Keratinocyte (primary cell): ENCODE measurements at regions not wholly inside any gene's neighbourhood (a gene's known extent, or its start where the extent isn't known, plus 50 kb on each side); places are given as distances from the start of the nearest gene placed in this dataset.

ENCODE experiments used
- DNase-seq: peaks from one replicate; pipeline ENCODE4 v3.0.0-alpha.2; 2011; ENCODE audit warnings: low read depth, missing footprints, low spot score
- FAIRE-seq: peaks from 2 replicates; lab custom pipeline; 2011; peaks lifted over from hg19 to GRCh38; lab: Jason Lieb, UNC
- H2AFZ ChIP-seq: 2 replicates; pipeline ENCODE4 v1.6.0; 2012; ENCODE audit warnings: low read length, control low read depth, inconsistent platforms; ENCODE audit not compliant: control insufficient read depth
- H3K27ac ChIP-seq: 2 replicates; pipeline ENCODE4 v1.5.1; 2011; ENCODE audit warnings: low read length; ENCODE audit not compliant: control insufficient read depth, insufficient read depth
- H3K27me3 ChIP-seq: 3 replicates; pipeline ENCODE4 v1.6.0; 2011; ENCODE audit warnings: low read length; ENCODE audit not compliant: control insufficient read depth, insufficient read depth; ENCODE audit errors: extremely low read depth
- H3K36me3 ChIP-seq, 2 experiments: 2 replicates in 1 of 2; 3 replicates in 1 of 2; pipeline ENCODE4 v1.5.1; 2011; ENCODE audit warnings: low read length in 2 of 2, mild to moderate bottlenecking in 1 of 2; ENCODE audit not compliant: control insufficient read depth in 2 of 2, insufficient read depth in 2 of 2; ENCODE audit errors: extremely low read depth in 1 of 2
- H3K4me1 ChIP-seq: 3 replicates; pipeline ENCODE4 v1.5.1; 2011; ENCODE audit warnings: low read length; ENCODE audit not compliant: control insufficient read depth, insufficient read depth; ENCODE audit errors: extremely low read depth
- H3K4me2 ChIP-seq: 3 replicates; pipeline ENCODE4 v1.6.0; 2011; ENCODE audit warnings: low read depth, low read length; ENCODE audit not compliant: control insufficient read depth, insufficient read depth; ENCODE audit errors: extremely low read depth
- H3K4me3 ChIP-seq, 3 experiments: fragments of 200-600 bp in 1 of 3; sonication (generic) in 1 of 3; 2 replicates in 2 of 3; 3 replicates in 1 of 3; pipeline ENCODE4 v1.5.1; 2011 to 2016; ENCODE audit warnings: low read length in 3 of 3, mild to moderate bottlenecking in 3 of 3, control low read depth in 2 of 3, inconsistent platforms in 1 of 3, low read depth in 1 of 3, mixed read lengths in 1 of 3, mixed run types in 1 of 3, moderate library complexity in 1 of 3; ENCODE audit not compliant: control insufficient read depth in 2 of 3, insufficient read depth in 2 of 3; ENCODE audit errors: extremely low read depth in 1 of 3
- H3K79me2 ChIP-seq: 2 replicates; pipeline ENCODE4 v1.6.0; 2012; ENCODE audit warnings: low read length; ENCODE audit not compliant: control insufficient read depth, insufficient read depth
- H3K9ac ChIP-seq: 3 replicates; pipeline ENCODE4 v1.6.0; 2011; ENCODE audit warnings: low read length; ENCODE audit not compliant: control insufficient read depth, insufficient read depth; ENCODE audit errors: extremely low read depth
- H3K9me1 ChIP-seq: 3 replicates; pipeline ENCODE4 v1.6.0; 2011; ENCODE audit warnings: low read length; ENCODE audit not compliant: control insufficient read depth, insufficient read depth; ENCODE audit errors: extremely low read depth
- H3K9me3 ChIP-seq: 2 replicates; pipeline ENCODE4 v1.5.1; 2012; ENCODE audit warnings: low read depth, low read length; ENCODE audit not compliant: control insufficient read depth
- H4K20me1 ChIP-seq: 3 replicates; pipeline ENCODE4 v1.6.0; 2011; ENCODE audit warnings: low read length; ENCODE audit not compliant: control insufficient read depth, insufficient read depth; ENCODE audit errors: extremely low read depth
- CTCF ChIP-seq, 3 experiments: IDR thresholded peaks in 1 of 3; conservative IDR thresholded peaks in 1 of 3; optimal IDR thresholded peaks in 1 of 3; 2 replicates in 2 of 3; 3 replicates in 1 of 3; pipeline versions ENCODE3 to v1.5.1; 2011; ENCODE audit warnings: low read length in 3 of 3, mild to moderate bottlenecking in 3 of 3, moderate library complexity in 2 of 3, control low read depth in 1 of 3, inconsistent platforms in 1 of 3; ENCODE audit not compliant: insufficient read depth in 2 of 3; ENCODE audit errors: extremely low read depth in 1 of 3
- EZH2 ChIP-seq: IDR thresholded peaks from one replicate; pipeline ENCODE4 v1.6.1; 2012; ENCODE audit warnings: inconsistent platforms, mild to moderate bottlenecking, low read length, moderate library complexity
- dilution Hi-C: fragments of 300-500 bp; cut with MboI; formaldehyde crosslinking; loops from one replicate; pipeline ENCODE4 v1.7.0; 2020; ENCODE audit warnings: low sequenced_read_pairs; ENCODE audit not compliant: extremely low pct_ligation_motif_present

GRCh38 chr21:41603476-41603875 lies 95.5 kb upstream of the TMPRSS2 start:
- FAIRE-seq: no peak
- Histone ChIP-seq H3K9me1 (no peaks in the 10 kb centered on the region), H3K79me2 (no peaks in the 10 kb centered on the region), H3K4me2 (no peak overlapping the region), H3K9me3 (no peaks in the 10 kb centered on the region), H3K27me3 (no peaks in the 10 kb centered on the region), H3K36me3 (no peaks in the 10 kb centered on the region), H2AFZ (no peak overlapping the region), H3K27ac (no peak overlapping the region), H3K4me3 (no peak overlapping the region), H4K20me1 (no peaks in the 10 kb centered on the region), H3K9ac (no peak overlapping the region), H3K4me1 (peaks cover 15% of the 10 kb centered on the region)
- TF ChIP-seq CTCF (optimal IDR thresholded peaks at IDR 0.05 in 1 of 3, IDR thresholded peaks at IDR 0.05 in 1 of 3, conservative IDR thresholded peaks at IDR 0.05 in 1 of 3; ENCODE audit: extremely low read depth in 1 of 3, insufficient read depth in 2 of 3, low read length in 3 of 3) (no peak), EZH2 (no peak)
- no peak for DNase-seq
- dilution Hi-C loops: no loop called here

DNA sequence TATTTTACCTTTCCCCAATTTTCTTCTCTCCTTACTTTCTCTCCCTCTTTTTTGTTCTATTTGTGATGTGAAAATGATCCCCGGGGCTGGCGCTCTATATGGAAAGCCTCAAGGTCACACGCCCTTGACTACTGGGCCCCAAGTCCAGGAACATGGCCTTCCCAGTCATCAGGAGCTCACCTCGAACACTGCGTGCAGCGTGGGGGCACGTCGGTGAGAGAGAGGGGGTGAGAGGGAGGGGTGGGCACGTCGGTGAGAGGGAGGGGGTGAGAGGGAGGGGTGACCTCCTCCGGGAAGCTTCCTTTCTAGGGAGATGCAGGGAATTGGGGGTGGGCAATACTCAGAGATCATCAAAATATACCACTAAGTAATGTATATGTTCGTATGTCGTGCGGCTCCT lies 94.6 kb upstream of the TMPRSS2 start:
- TF ChIP-seq EZH2: no peak
- TF ChIP-seq CTCF (optimal IDR thresholded peaks at IDR 0.05 in 1 of 3, IDR thresholded peaks at IDR 0.05 in 1 of 3, conservative IDR thresholded peaks at IDR 0.05 in 1 of 3; ENCODE audit: extremely low read depth in 1 of 3, insufficient read depth in 2 of 3, low read length in 3 of 3): no peak

More for the DNA sequence above, 94.6 kb upstream of the TMPRSS2 start:
- peaks cover 15% of the 10 kb centered on the region for H3K4me1 ChIP-seq
- no peak overlapping the region for H2AFZ ChIP-seq
- no peak overlapping the region for H3K27ac ChIP-seq
- no peaks in the 10 kb centered on the region for H3K9me3 ChIP-seq
- no peak overlapping the region for H3K9ac ChIP-seq
- no peaks in the 10 kb centered on the region for H3K9me1 ChIP-seq
- H3K79me2 ChIP-seq: no peaks in the 10 kb centered on the region
- H4K20me1 ChIP-seq: no peaks in the 10 kb centered on the region
- no peak for DNase-seq
- dilution Hi-C loops: no loop called here
- no peak for FAIRE-seq
- H3K36me3 ChIP-seq: no peaks in the 10 kb centered on the region
- H3K4me2 ChIP-seq: no peak overlapping the region
- no peaks in the 10 kb centered on the region for H3K27me3 ChIP-seq
- no peak overlapping the region for H3K4me3 ChIP-seq
